Fibroblast of lung (primary cell): ENCODE measurements at regions not wholly inside any gene's neighbourhood (a gene's known extent, or its start where the extent isn't known, plus 50 kb on each side); places are given as distances from the start of the nearest gene placed in this dataset.

Experiments used
- DNase-seq, 2 donors: peaks; one replicate each; pipeline versions ENCODE4 v3.0.0 to v3.0.0-alpha.2; 2010; ENCODE audit warnings: low read depth in 2 of 2
- H2AFZ ChIP-seq: 2 replicates; pipeline ENCODE4 v1.5.1; 2012; ENCODE audit warnings: low read length, control low read depth, inconsistent platforms
- H3K27ac ChIP-seq: 2 replicates; pipeline ENCODE4 v1.5.1; 2011; ENCODE audit warnings: low read length, control low read depth; ENCODE audit not compliant: insufficient read depth
- H3K27me3 ChIP-seq: 2 replicates; pipeline ENCODE4 v1.5.1; 2011; ENCODE audit warnings: mild to moderate bottlenecking, low read length; ENCODE audit not compliant: control insufficient read depth, insufficient read depth
- H3K36me3 ChIP-seq: 2 replicates; pipeline ENCODE4 v1.5.1; 2011; ENCODE audit warnings: low read length; ENCODE audit not compliant: control insufficient read depth, insufficient read depth
- H3K4me1 ChIP-seq: 2 replicates; pipeline ENCODE4 v1.5.1; 2011; ENCODE audit warnings: low read length; ENCODE audit not compliant: control insufficient read depth, insufficient read depth; ENCODE audit errors: extremely low read depth
- H3K4me2 ChIP-seq: 2 replicates; pipeline ENCODE4 v1.5.1; 2011; ENCODE audit warnings: low read length, control low read depth; ENCODE audit not compliant: insufficient read depth; ENCODE audit errors: extremely low read depth
- H3K4me3 ChIP-seq, 4 experiments: fragments of 200-600 bp in 1 of 4; sonication (generic) in 1 of 4; replicated peaks in 1 of 4; 2 replicates each; pipeline ENCODE4 v1.5.1; 2011 to 2016; ENCODE audit warnings: low read length in 4 of 4, low read depth in 3 of 4, mild to moderate bottlenecking in 3 of 4, control low read depth in 2 of 4, inconsistent platforms in 1 of 4, mixed read lengths in 1 of 4; ENCODE audit not compliant: insufficient read depth in 1 of 4; ENCODE audit errors: control extremely low read depth in 1 of 4
- H3K79me2 ChIP-seq: 2 replicates; pipeline ENCODE4 v1.5.1; 2012; ENCODE audit warnings: mild to moderate bottlenecking, low read length, inconsistent platforms; ENCODE audit not compliant: control insufficient read depth, insufficient read depth
- H3K9ac ChIP-seq: 2 replicates; pipeline ENCODE4 v1.5.1; 2011; ENCODE audit warnings: mild to moderate bottlenecking, low read length, control low read depth; ENCODE audit not compliant: insufficient read depth
- H3K9me3 ChIP-seq: 2 replicates; pipeline ENCODE4 v1.5.1; 2012; ENCODE audit warnings: low read depth, low read length; ENCODE audit not compliant: control insufficient read depth, insufficient read depth
- H4K20me1 ChIP-seq: 2 replicates; pipeline ENCODE4 v1.5.1; 2011; ENCODE audit warnings: low read length; ENCODE audit not compliant: control insufficient read depth, insufficient read depth; ENCODE audit errors: extremely low read depth
- EZH2 ChIP-seq: IDR thresholded peaks from 2 replicates; pipeline ENCODE4 v1.5.1; 2012; ENCODE audit warnings: low read length, control low read depth, mild to moderate bottlenecking; ENCODE audit errors: missing control alignments
- TF ChIP-seq, protein P1 (sequence below), 2 donors: IDR thresholded peaks in 1 of 2; conservative IDR thresholded peaks in 1 of 2; 1 replicate in 1 of 2; 2 replicates in 1 of 2; pipeline ENCODE4 v1.5.1; 2011 to 2012; ENCODE audit warnings: low read length in 2 of 2, control low read depth in 1 of 2, inconsistent platforms in 1 of 2, low read depth in 1 of 2, mild to moderate bottlenecking in 1 of 2

GRCh38 chr12:91356405-91356804 lies 173.8 kb upstream of the DCN start:
- H3K27me3 ChIP-seq = no peaks in the 10 kb centered on the region
- no peak overlapping the region for H3K27ac ChIP-seq
- no peak overlapping the region for H3K4me2 ChIP-seq
- TF ChIP-seq, protein P1, sequence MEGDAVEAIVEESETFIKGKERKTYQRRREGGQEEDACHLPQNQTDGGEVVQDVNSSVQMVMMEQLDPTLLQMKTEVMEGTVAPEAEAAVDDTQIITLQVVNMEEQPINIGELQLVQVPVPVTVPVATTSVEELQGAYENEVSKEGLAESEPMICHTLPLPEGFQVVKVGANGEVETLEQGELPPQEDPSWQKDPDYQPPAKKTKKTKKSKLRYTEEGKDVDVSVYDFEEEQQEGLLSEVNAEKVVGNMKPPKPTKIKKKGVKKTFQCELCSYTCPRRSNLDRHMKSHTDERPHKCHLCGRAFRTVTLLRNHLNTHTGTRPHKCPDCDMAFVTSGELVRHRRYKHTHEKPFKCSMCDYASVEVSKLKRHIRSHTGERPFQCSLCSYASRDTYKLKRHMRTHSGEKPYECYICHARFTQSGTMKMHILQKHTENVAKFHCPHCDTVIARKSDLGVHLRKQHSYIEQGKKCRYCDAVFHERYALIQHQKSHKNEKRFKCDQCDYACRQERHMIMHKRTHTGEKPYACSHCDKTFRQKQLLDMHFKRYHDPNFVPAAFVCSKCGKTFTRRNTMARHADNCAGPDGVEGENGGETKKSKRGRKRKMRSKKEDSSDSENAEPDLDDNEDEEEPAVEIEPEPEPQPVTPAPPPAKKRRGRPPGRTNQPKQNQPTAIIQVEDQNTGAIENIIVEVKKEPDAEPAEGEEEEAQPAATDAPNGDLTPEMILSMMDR (conservative IDR thresholded peaks at IDR 0.05 in 1 of 2, IDR thresholded peaks at IDR 0.05 in 1 of 2; ENCODE audit: low read depth in 1 of 2, low read length in 2 of 2) = no peak
- TF ChIP-seq EZH2 = no peak
- H2AFZ ChIP-seq = no peak overlapping the region
- DNase-seq = peak in 1 of 2 donors; percentile 14
- H4K20me1 ChIP-seq = no peaks in the 10 kb centered on the region
- no peak overlapping the region for H3K4me3 ChIP-seq
- no peaks in the 10 kb centered on the region for H3K9me3 ChIP-seq
- no peaks in the 10 kb centered on the region for H3K36me3 ChIP-seq
- H3K79me2 ChIP-seq = no peaks in the 10 kb centered on the region
- no peak overlapping the region for H3K9ac ChIP-seq
- no peaks in the 10 kb centered on the region for H3K4me1 ChIP-seq

DNA sequence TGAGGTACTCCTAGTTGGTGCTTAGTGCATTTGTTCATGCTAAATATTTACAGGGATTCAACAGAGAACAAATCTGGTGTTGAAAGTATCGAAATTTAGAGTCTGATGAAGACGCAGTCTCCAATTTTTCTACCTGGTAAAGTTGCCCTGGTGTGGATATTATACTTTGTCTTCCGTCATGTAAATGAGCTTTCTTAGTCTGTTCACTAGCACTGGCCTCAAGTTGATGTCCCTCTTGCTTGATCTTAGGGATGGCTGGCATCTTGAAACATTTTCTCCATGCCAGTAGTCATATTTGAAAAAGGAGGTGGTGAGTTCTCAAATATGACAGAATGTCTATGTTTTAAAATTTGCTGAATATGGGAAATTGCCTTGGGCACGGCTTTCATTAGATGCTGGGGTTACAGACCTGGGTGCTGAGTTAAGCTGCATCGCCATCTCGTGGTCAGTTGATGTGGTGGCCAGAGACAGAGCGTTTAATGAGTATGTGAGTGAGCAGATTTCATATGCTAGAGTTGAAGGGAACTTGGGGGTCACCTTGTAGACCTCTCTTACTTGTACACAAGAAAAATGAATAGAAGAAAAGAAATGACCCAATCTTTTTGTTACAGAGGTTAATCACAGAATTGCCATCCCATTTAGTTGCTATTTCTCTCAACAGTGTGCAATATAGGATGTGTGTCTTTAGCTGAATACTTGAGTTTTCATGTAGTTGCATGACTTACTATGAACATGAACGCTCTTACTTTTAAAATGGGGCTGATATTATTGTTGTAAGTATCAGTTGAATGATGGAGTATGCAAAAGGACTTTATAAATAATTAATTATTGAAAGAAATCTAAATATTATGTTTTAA lies 172.8 kb upstream of the DCN start:
- TF ChIP-seq, protein P1 (conservative IDR thresholded peaks at IDR 0.05 in 1 of 2, IDR thresholded peaks at IDR 0.05 in 1 of 2; ENCODE audit: low read depth in 1 of 2, low read length in 2 of 2) = peak; percentile 93 to 97
- TF ChIP-seq EZH2 = no peak
- Histone ChIP-seq H3K27me3 (no peaks in the 10 kb centered on the region), H3K36me3 (no peaks in the 10 kb centered on the region), H3K4me1 (no peaks in the 10 kb centered on the region), H3K79me2 (no peaks in the 10 kb centered on the region), H3K4me2 (no peak overlapping the region), H3K9me3 (no peaks in the 10 kb centered on the region), H4K20me1 (no peaks in the 10 kb centered on the region), H3K4me3 (no peak overlapping the region), H3K27ac (no peak overlapping the region), H3K9ac (no peak overlapping the region), H2AFZ (no peak overlapping the region)
- peak; percentile 52 to 85 for DNase-seq

DNA sequence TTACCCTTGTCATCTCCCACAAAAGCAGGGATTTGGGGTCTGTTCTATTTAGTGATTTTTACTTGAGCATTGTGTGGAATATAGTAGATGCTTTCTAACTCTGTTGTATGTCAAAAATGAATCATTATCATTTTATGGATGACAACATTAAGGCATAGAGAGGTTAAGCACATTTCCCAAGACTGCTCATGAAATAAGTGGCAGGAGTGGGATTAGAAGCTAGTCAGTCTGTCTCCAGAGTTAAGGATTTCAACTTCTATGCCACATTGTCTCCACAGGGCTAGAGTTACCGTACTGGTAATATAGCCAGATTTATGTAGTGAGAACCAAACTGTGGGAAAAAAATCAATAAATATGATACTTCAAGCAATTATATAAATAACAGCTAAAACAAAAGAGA lies 170.6 kb upstream of the DCN start:
- H3K79me2 ChIP-seq = no peaks in the 10 kb centered on the region
- H3K9ac ChIP-seq = no peak overlapping the region
- H2AFZ ChIP-seq = no peak overlapping the region
- H3K27ac ChIP-seq = no peak overlapping the region
- H3K27me3 ChIP-seq = no peaks in the 10 kb centered on the region
- H4K20me1 ChIP-seq = no peaks in the 10 kb centered on the region
- no peak for TF ChIP-seq EZH2
- TF ChIP-seq, protein P1 (conservative IDR thresholded peaks at IDR 0.05 in 1 of 2, IDR thresholded peaks at IDR 0.05 in 1 of 2; ENCODE audit: low read depth in 1 of 2, low read length in 2 of 2) = no peak
- no peaks in the 10 kb centered on the region for H3K9me3 ChIP-seq
- no peak overlapping the region for H3K4me3 ChIP-seq
- no peak overlapping the region for H3K4me2 ChIP-seq
- DNase-seq = no peak
- no peaks in the 10 kb centered on the region for H3K36me3 ChIP-seq
- no peaks in the 10 kb centered on the region for H3K4me1 ChIP-seq
